GM19035 (cell line): ENCODE measurements at regions not wholly inside any gene's neighbourhood (a gene's known extent, or its start where the extent isn't known, plus 50 kb on each side); places are given as distances from the start of the nearest gene placed in this dataset.

Experiments used
- ATAC-seq: cut with Tn5 transposase; IDR thresholded peaks from one replicate; pipeline ENCODE4 v1.9.1; 2021; ENCODE audit not compliant: unreplicated experiment

- no peak for ATAC-seq
Measured at GRCh38 chr12:67453191-67453590, 184.0 kb downstream of the CAND1 start.

GRCh38 chr12:67455236-67455635 lies 186.1 kb downstream of the CAND1 start:
- ATAC-seq: no peak

GRCh38 chr12:67456431-67456901 lies 187.3 kb downstream of the CAND1 start:
- ATAC-seq: no peak

GRCh38 chr12:67457136-67457535 lies 188.0 kb downstream of the CAND1 start:
- ATAC-seq: no peak

GRCh38 chr12:67457778-67458665 lies 188.9 kb downstream of the CAND1 start:
- ATAC-seq: no peak

- no peak for ATAC-seq
Measured at GRCh38 chr12:67459173-67459572, 189.4 kb upstream of the DYRK2 start.

- no peak for ATAC-seq
Measured at GRCh38 chr12:67459578-67459977, 189.0 kb upstream of the DYRK2 start.

GRCh38 chr12:67460388-67460787 lies 188.2 kb upstream of the DYRK2 start:
- ATAC-seq: no peak

- no peak for ATAC-seq
Measured at GRCh38 chr12:67468549-67469245, 179.8 kb upstream of the DYRK2 start.

GRCh38 chr12:67469666-67470065 lies 178.9 kb upstream of the DYRK2 start:
- ATAC-seq: no peak

- no peak for ATAC-seq
Measured at GRCh38 chr12:67471810-67472209, 176.7 kb upstream of the DYRK2 start.

- no peak for ATAC-seq
Measured at GRCh38 chr12:67472539-67472938, 176.0 kb upstream of the DYRK2 start.

GRCh38 chr12:67474934-67475620 lies 173.5 kb upstream of the DYRK2 start:
- no peak for ATAC-seq

- no peak for ATAC-seq
Measured at GRCh38 chr12:67475725-67476124, 172.8 kb upstream of the DYRK2 start.

GRCh38 chr12:67477681-67478265 lies 170.8 kb upstream of the DYRK2 start:
- ATAC-seq: no peak

GRCh38 chr12:67482751-67483661 lies 165.5 kb upstream of the DYRK2 start:
- peak; percentile 48 for ATAC-seq

GRCh38 chr12:67483871-67484554 lies 164.5 kb upstream of the DYRK2 start:
- peak; percentile 34 for ATAC-seq

- ATAC-seq: peak; percentile 24
Measured at GRCh38 chr12:67484791-67485480, 163.6 kb upstream of the DYRK2 start.

GRCh38 chr12:67486671-67487070 lies 161.9 kb upstream of the DYRK2 start:
- no peak for ATAC-seq
